ENCODE measurements at regions not wholly inside any gene's neighbourhood (a gene's known extent, or its start where the extent isn't known, plus 50 kb on each side); places are given as distances from the start of the nearest gene placed in this dataset.

- H3K4me1 Mint-ChIP-seq (ENCODE audit: unreplicated experiment) = peaks cover 6% of the 10 kb centered on the region
- no peak overlapping the region for H3K27ac Mint-ChIP-seq
- no peak for DNase-seq (ENCODE audit: extremely low spot score, unreplicated experiment)
- H3K9me3 Mint-ChIP-seq = no peaks in the 10 kb centered on the region
- H3K4me3 Mint-ChIP-seq = peak overlapping the region; percentile 10
- H3K36me3 Mint-ChIP-seq = no peaks in the 10 kb centered on the region
- H3K27me3 Mint-ChIP-seq = peaks cover 12% of the 10 kb centered on the region
- no peak for TF ChIP-seq CTCF (conservative IDR thresholded peaks at IDR 0.05)
Measured at GRCh38 chr3:118479376-118479775, 555.3 kb downstream of the IGSF11 start.

- Mint-ChIP-seq H3K36me3 (no peaks in the 10 kb centered on the region), H3K27me3 (peaks cover 12% of the 10 kb centered on the region), H3K27ac (no peak overlapping the region), H3K4me1 (ENCODE audit: unreplicated experiment) (peaks cover 6% of the 10 kb centered on the region), H3K4me3 (no peak overlapping the region), H3K9me3 (no peaks in the 10 kb centered on the region)
- DNase-seq (ENCODE audit: extremely low spot score, unreplicated experiment) = no peak
- TF ChIP-seq CTCF (conservative IDR thresholded peaks at IDR 0.05) = no peak
Measured at GRCh38 chr3:118480101-118480860, 554.4 kb downstream of the IGSF11 start.

GRCh38 chr3:118485693-118486092 is 549.0 kb downstream of the IGSF11 start:
- no peak for DNase-seq (ENCODE audit: extremely low spot score, unreplicated experiment)
- Mint-ChIP-seq H3K4me3 (no peak overlapping the region), H3K36me3 (no peaks in the 10 kb centered on the region), H3K27ac (no peak overlapping the region), H3K27me3 (peaks cover 16% of the 10 kb centered on the region), H3K9me3 (no peaks in the 10 kb centered on the region), H3K4me1 (ENCODE audit: unreplicated experiment) (peaks cover 12% of the 10 kb centered on the region)
- no peak for TF ChIP-seq CTCF (conservative IDR thresholded peaks at IDR 0.05)

GRCh38 chr3:118487734-118488133 is 546.9 kb downstream of the IGSF11 start:
- Mint-ChIP-seq H3K27me3 (peaks cover 10% of the 10 kb centered on the region), H3K4me1 (ENCODE audit: unreplicated experiment) (peaks cover 12% of the 10 kb centered on the region), H3K36me3 (no peaks in the 10 kb centered on the region), H3K27ac (no peak overlapping the region), H3K4me3 (no peak overlapping the region), H3K9me3 (no peaks in the 10 kb centered on the region)
- DNase-seq (ENCODE audit: extremely low spot score, unreplicated experiment) = no peak
- TF ChIP-seq CTCF (conservative IDR thresholded peaks at IDR 0.05) = no peak

GRCh38 chr3:118488732-118489131 is 545.9 kb downstream of the IGSF11 start:
- peaks cover 12% of the 10 kb centered on the region for H3K4me1 Mint-ChIP-seq (ENCODE audit: unreplicated experiment)
- no peak for DNase-seq (ENCODE audit: extremely low spot score, unreplicated experiment)
- H3K9me3 Mint-ChIP-seq = no peaks in the 10 kb centered on the region
- no peak overlapping the region for H3K27ac Mint-ChIP-seq
- peaks cover 5% of the 10 kb centered on the region for H3K27me3 Mint-ChIP-seq
- no peaks in the 10 kb centered on the region for H3K36me3 Mint-ChIP-seq
- TF ChIP-seq CTCF (conservative IDR thresholded peaks at IDR 0.05) = no peak
- H3K4me3 Mint-ChIP-seq = no peak overlapping the region

All from type B pancreatic cell (in vitro differentiated cells).